ENCODE measurements at regions not wholly inside any gene's neighbourhood (a gene's known extent, or its start where the extent isn't known, plus 50 kb on each side); places are given as distances from the start of the nearest gene placed in this dataset.
"Not testable (repeated sequence)": the region's sequence is repeated elsewhere in the genome, so short reads cannot be mapped to it uniquely, and the experiment has no call there.

GRCh38 chr5:18393565-18394442, 759.5 kb downstream of the TAF11L14 start:
- TF ChIP-seq CTCF (IDR thresholded peaks at IDR 0.05), result peak; percentile 36
- DNase-seq (ENCODE audit: low spot score), result no peak
- no peaks in the 10 kb centered on the region for H3K9me3 ChIP-seq
- H3K36me3 ChIP-seq, result no peaks in the 10 kb centered on the region
- no peaks in the 10 kb centered on the region for H3K27me3 ChIP-seq (replicated peaks; ENCODE audit: insufficient read depth)
- no peak for ATAC-seq (ENCODE audit: insufficient number of reproducible peaks, low FRiP score, low read depth)
- no peaks in the 10 kb centered on the region for H3K4me1 ChIP-seq (ENCODE audit: control insufficient read depth in 1 of 2, low read depth in 2 of 2)
- H3K27ac ChIP-seq, result no peak overlapping the region
- H3K4me3 ChIP-seq, result no peak overlapping the region

DNA sequence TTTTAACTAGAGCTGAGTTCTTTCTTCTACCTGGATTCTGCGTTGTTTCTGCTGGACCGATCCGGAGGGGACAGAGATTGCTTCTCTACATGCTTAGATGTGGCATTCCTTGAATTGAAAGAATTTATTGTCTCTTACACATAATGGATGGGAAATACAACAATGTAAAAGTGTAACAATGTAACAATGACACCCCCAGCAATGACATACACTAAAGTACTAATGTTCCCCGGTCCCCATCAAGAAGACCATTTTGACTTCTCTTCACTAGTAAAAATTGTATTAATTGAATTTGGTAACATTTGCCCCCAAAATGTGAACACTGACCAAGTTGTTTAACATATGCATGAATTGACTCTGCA, 760.2 kb downstream of the TAF11L14 start:
- DNase-seq (ENCODE audit: low spot score), result no peak
- no peak for ATAC-seq (ENCODE audit: insufficient number of reproducible peaks, low FRiP score, low read depth)
- no peak for TF ChIP-seq CTCF (IDR thresholded peaks at IDR 0.05)
- H3K27me3 ChIP-seq (replicated peaks; ENCODE audit: insufficient read depth), result no peaks in the 10 kb centered on the region
- H3K4me3 ChIP-seq, result no peak overlapping the region
- H3K9me3 ChIP-seq, result no peaks in the 10 kb centered on the region
- no peaks in the 10 kb centered on the region for H3K4me1 ChIP-seq (ENCODE audit: control insufficient read depth in 1 of 2, low read depth in 2 of 2)
- no peaks in the 10 kb centered on the region for H3K36me3 ChIP-seq
- H3K27ac ChIP-seq, result no peak overlapping the region

DNA sequence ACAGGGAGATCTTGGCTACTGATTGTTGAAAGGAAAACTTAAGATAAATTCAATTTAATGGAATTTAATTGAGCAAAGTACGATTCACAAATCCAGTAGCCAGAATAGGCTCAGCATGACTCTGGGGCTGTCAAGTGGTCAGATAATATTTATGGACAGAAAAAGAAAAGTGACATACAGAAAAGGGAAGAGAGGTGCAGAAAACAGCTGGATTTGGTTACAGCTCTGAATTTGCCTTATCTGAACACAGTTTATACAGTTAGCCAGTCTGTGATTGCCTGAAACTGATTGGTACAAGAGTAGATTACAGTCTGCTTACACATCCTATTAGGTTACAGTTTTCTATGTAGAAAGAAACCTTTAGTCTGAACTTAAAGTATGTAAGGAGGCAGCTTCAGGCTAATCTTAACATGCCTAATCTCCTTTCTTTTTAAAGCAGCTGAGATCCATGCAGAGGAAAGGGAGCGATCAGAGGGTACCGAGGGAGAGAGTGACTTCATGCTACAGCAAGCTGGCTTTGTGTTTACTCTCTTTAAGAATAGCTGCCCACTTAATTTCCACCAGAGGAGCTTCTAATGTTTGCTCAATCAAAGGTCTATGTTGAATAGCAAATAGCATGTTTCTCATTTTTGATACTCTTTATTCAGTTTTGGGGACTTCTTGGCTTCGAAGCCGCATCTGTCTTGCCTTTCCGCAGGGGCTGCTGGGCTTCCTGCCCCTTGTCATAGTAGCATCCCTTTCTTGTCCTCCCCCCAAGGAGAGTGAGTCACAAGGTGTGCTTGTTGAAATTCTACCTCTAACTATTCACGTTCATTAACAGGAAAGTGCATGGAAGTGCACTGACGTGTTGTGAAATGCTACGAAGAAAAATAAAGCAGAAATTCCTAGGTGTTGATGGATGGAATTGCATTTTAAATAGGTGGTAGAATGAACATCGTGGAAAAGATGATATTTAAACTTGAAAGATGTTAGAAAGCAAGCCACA, 761.2 kb downstream of the TAF11L14 start:
- no peak overlapping the region for H3K4me3 ChIP-seq
- H3K9me3 ChIP-seq, result no peaks in the 10 kb centered on the region
- H3K27ac ChIP-seq, result no peak overlapping the region
- no peaks in the 10 kb centered on the region for H3K27me3 ChIP-seq (replicated peaks; ENCODE audit: insufficient read depth)
- no peak for TF ChIP-seq CTCF (IDR thresholded peaks at IDR 0.05)
- no peaks in the 10 kb centered on the region for H3K36me3 ChIP-seq
- DNase-seq (ENCODE audit: low spot score), result no peak
- ATAC-seq (ENCODE audit: insufficient number of reproducible peaks, low FRiP score, low read depth), result no peak
- no peaks in the 10 kb centered on the region for H3K4me1 ChIP-seq (ENCODE audit: control insufficient read depth in 1 of 2, low read depth in 2 of 2)

DNA sequence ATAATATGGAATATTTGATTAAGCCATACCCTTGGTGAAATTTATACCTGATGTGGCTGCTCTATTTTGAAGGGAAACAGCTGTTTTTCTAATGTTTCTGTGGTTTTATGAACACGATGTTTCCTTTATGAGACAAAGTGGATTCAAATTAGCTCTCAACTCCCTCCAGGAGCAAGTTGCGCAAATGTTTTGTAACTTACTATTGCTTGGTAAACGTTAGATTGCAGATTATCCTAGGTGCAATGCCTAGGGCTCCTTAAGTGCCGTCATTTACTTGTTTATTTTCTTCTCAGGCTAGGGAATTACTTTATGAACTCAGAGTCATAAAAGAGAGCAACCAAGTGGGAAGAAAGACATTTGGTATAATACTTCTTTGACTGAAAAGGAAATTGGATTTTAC, 763.1 kb downstream of the TAF11L14 start:
- H3K36me3 ChIP-seq, result no peaks in the 10 kb centered on the region
- H3K4me1 ChIP-seq (ENCODE audit: control insufficient read depth in 1 of 2, low read depth in 2 of 2), result no peaks in the 10 kb centered on the region
- no peak for ATAC-seq (ENCODE audit: insufficient number of reproducible peaks, low FRiP score, low read depth)
- DNase-seq (ENCODE audit: low spot score), result no peak
- H3K4me3 ChIP-seq, result no peak overlapping the region
- H3K27ac ChIP-seq, result no peak overlapping the region
- H3K27me3 ChIP-seq (replicated peaks; ENCODE audit: insufficient read depth), result no peaks in the 10 kb centered on the region
- no peaks in the 10 kb centered on the region for H3K9me3 ChIP-seq
- TF ChIP-seq CTCF (IDR thresholded peaks at IDR 0.05), result no peak

DNA sequence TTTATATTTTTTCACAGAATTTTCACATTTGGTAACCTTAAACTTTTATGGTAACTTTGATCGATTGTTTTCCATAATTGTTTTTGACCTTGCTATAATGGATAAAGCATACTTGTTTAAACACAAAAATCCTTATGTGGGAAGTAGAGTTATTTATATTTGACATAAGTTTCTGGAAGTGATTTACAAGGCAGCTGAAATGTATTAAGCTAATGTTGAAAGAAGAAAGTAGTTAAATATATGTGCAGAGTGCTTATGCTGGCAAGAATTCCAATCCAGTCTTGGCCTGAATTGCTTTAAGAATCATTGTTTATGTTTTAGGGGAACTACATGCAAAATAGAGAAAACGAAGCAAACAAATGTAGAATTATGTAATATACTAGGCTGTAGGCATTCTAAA, 763.6 kb downstream of the TAF11L14 start:
- no peak overlapping the region for H3K27ac ChIP-seq
- TF ChIP-seq CTCF (IDR thresholded peaks at IDR 0.05), result no peak
- no peak overlapping the region for H3K4me3 ChIP-seq
- no peaks in the 10 kb centered on the region for H3K4me1 ChIP-seq (ENCODE audit: control insufficient read depth in 1 of 2, low read depth in 2 of 2)
- no peaks in the 10 kb centered on the region for H3K9me3 ChIP-seq
- H3K36me3 ChIP-seq, result no peaks in the 10 kb centered on the region
- no peak for DNase-seq (ENCODE audit: low spot score)
- ATAC-seq (ENCODE audit: insufficient number of reproducible peaks, low FRiP score, low read depth), result no peak
- H3K27me3 ChIP-seq (replicated peaks; ENCODE audit: insufficient read depth), result no peaks in the 10 kb centered on the region

GRCh38 chr5:18399461-18400327, 765.4 kb downstream of the TAF11L14 start:
- not testable (repeated sequence) for H3K9me3 ChIP-seq; H3K4me3 ChIP-seq; H3K36me3 ChIP-seq; H3K27ac ChIP-seq; DNase-seq (ENCODE audit: low spot score); ATAC-seq (ENCODE audit: insufficient number of reproducible peaks, low FRiP score, low read depth); H3K4me1 ChIP-seq (ENCODE audit: control insufficient read depth in 1 of 2, low read depth in 2 of 2); H3K27me3 ChIP-seq (replicated peaks; ENCODE audit: insufficient read depth)
